Esophagus muscularis mucosa (tissue), 4 donors: ENCODE measurements at regions not wholly inside any gene's neighbourhood (a gene's known extent, or its start where the extent isn't known, plus 50 kb on each side); places are given as distances from the start of the nearest gene placed in this dataset.

Source experiments
- DNase-seq: peaks from one replicate; pipeline ENCODE4 v3.0.0-alpha.2; 2017; ENCODE audit errors: extremely low spot score
- H3K27ac ChIP-seq, 4 donors: fragments of 200-600 bp; sonication (generic); replicated peaks in 1 of 4; 1 replicate in 3 of 4; 2 replicates in 1 of 4; pipeline ENCODE4 v1.5.1; 2016 to 2019; ENCODE audit warnings: mild to moderate bottlenecking in 1 of 4
- H3K27me3 ChIP-seq, 4 donors: fragments of 200-600 bp; sonication (generic); one replicate each; pipeline versions ENCODE4 v1.5.1 to v1.6.0; 2016 to 2019
- H3K36me3 ChIP-seq, 4 donors: fragments of 200-600 bp; sonication (generic); one replicate each; pipeline ENCODE4 v1.5.1; 2016 to 2019
- H3K4me1 ChIP-seq, 4 donors: fragments of 200-600 bp; sonication (generic); one replicate each; pipeline ENCODE4 v1.5.1; 2016 to 2019
- H3K4me3 ChIP-seq, 4 donors: fragments of 200-600 bp; sonication (generic); 1 replicate in 2 of 4; 2 replicates in 2 of 4; pipeline ENCODE4 v1.5.1; 2016 to 2019; ENCODE audit warnings: mild to moderate bottlenecking in 4 of 4, moderate library complexity in 1 of 4
- H3K9me3 ChIP-seq, 4 donors: fragments of 200-600 bp; sonication (generic); 1 replicate in 3 of 4; 2 replicates in 1 of 4; pipeline ENCODE4 v1.5.1; 2016 to 2019
- EP300 ChIP-seq: sonication (generic); formaldehyde crosslinking; IDR thresholded peaks from one replicate; pipeline ENCODE4 v1.6.1; 2017; ENCODE audit warnings: antibody characterized with exemption
- POLR2A ChIP-seq: fragments of 450-650 bp; IDR thresholded peaks from one replicate; pipeline ENCODE4 v1.6.1; 2017; ENCODE audit warnings: antibody characterized with exemption, moderate library complexity, mild to moderate bottlenecking, low read depth
- POLR2AphosphoS5 ChIP-seq, 2 donors: sonication (generic); formaldehyde crosslinking; IDR thresholded peaks; one replicate each; pipeline ENCODE4 v1.6.1; 2017; ENCODE audit warnings: antibody characterized with exemption in 2 of 2
- WGBS: methylation state at CpG from one replicate; pipeline ENCODE4 v1.1.5; 2018; 5-methylcytosine and 5-hydroxymethylcytosine counted together
- intact Hi-C: fragments of 100-400 bp; cut with DNase I; formaldehyde crosslinking; loops from one replicate; pipeline ENCODE4 v1.15.1; 2023
- TF ChIP-seq, protein P1 (sequence below), 3 experiments: fragments of 200-600 bp in 2 of 3; fragments of 450-650 bp in 1 of 3; sonication (generic) in 2 of 3; IDR thresholded peaks; one replicate each; pipeline ENCODE4 v1.5.1; 2017 to 2019; ENCODE audit warnings: antibody characterized with exemption in 3 of 3, mild to moderate bottlenecking in 2 of 3, moderate library complexity in 1 of 3

DNA sequence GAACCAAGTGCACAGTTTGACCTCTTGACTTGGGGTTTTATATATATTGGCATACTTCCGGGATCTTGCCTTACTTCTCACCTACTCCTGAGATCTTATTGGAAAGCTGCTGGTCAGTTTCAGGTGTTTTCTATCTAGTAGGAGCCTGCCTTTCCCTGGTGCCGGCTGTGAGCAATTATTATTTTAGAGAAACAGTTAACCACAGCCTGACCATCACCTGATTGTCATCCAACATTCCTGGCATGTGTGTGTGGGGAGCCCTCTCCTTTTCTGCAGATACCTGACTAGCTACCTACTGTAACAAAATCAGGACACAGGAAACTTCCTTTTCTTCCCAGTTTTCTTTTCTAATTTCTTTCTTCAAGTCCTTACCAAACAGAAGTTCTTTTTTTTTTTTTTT, 220.4 kb downstream of the ATP23 start:
- TF ChIP-seq POLR2A (no peak), EP300 (no peak), POLR2AphosphoS5 (IDR thresholded peaks at IDR 0.05) (no peak)
- TF ChIP-seq, protein P1, sequence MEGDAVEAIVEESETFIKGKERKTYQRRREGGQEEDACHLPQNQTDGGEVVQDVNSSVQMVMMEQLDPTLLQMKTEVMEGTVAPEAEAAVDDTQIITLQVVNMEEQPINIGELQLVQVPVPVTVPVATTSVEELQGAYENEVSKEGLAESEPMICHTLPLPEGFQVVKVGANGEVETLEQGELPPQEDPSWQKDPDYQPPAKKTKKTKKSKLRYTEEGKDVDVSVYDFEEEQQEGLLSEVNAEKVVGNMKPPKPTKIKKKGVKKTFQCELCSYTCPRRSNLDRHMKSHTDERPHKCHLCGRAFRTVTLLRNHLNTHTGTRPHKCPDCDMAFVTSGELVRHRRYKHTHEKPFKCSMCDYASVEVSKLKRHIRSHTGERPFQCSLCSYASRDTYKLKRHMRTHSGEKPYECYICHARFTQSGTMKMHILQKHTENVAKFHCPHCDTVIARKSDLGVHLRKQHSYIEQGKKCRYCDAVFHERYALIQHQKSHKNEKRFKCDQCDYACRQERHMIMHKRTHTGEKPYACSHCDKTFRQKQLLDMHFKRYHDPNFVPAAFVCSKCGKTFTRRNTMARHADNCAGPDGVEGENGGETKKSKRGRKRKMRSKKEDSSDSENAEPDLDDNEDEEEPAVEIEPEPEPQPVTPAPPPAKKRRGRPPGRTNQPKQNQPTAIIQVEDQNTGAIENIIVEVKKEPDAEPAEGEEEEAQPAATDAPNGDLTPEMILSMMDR (IDR thresholded peaks at IDR 0.05): no peak
- Histone ChIP-seq H3K9me3 (no peaks in the 10 kb centered on the region), H3K27me3 (no peaks in the 10 kb centered on the region), H3K4me1 (peaks cover 0 to 8% (median 8%) of the 10 kb centered on the region in 4 donors), H3K27ac (no peak overlapping the region), H3K36me3 (no peaks in the 10 kb centered on the region), H3K4me3 (no peak overlapping the region)
- intact Hi-C loops: no loop called here
- DNase-seq: no peak
- WGBS: 74% methylated on average over 2 of the region's 2 CpGs

DNA sequence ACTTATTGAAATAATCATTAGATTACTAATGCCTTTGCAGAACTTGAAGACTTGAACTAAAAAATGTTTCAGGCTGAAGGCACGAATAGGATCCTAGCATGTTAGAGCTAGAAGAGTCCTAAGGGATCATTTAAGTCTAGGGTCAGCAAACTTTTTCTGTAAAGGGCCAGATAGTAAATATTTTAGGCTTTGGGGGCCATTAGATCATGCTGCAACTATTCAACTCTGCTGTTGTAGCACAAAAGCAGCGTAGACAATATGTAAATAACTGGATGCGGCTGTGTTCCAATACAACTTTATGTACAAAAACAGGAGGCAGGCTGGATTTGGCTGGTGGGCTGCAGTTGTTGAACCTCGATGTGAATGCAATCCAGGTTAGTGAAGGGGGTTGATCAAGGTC, 221.7 kb downstream of the ATP23 start:
- TF ChIP-seq POLR2A (no peak), EP300 (no peak)
- TF ChIP-seq, protein P1 (IDR thresholded peaks at IDR 0.05): no peak
- intact Hi-C loops: no loop called here

DNA sequence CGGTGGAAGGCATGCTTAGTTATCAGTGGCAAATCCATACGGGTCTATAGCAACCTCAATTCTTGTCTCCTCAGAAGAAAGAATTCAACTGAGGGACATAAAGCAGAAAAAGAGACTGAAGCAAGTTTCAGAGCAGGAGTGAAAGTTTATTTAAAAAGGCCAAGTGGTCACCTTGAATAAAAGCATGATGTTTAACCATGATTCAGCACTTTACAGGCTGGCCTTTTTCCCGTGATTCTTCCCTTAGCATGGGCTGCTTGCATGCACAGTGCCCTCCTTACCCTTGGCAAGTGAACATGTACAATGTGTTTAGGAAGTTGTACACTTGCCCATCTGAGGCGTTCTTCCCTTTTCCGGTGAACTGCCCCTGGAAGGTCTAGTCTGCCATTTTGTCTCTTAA, 225.3 kb downstream of the ATP23 start:
- Histone ChIP-seq H3K4me3 (no peak overlapping the region), H3K36me3 (no peaks in the 10 kb centered on the region), H3K4me1 (peaks cover 0 to 30% (median 21%) of the 10 kb centered on the region in 4 donors), H3K27ac (peak overlapping the region in 1 of 4 donors; percentile 19), H3K27me3 (no peaks in the 10 kb centered on the region), H3K9me3 (no peaks in the 10 kb centered on the region)
- intact Hi-C loops: no loop called here
- 51% methylated on average over 5 of the region's 5 CpGs for WGBS
- TF ChIP-seq, protein P1 (IDR thresholded peaks at IDR 0.05): no peak
- TF ChIP-seq POLR2A (no peak), POLR2AphosphoS5 (IDR thresholded peaks at IDR 0.05) (no peak), EP300 (no peak)
- DNase-seq: no peak

More for the DNA sequence above, 221.7 kb downstream of the ATP23 start:
- no peak for DNase-seq
- 72% methylated on average over 4 of the region's 4 CpGs for WGBS
- Histone ChIP-seq H3K9me3 (no peaks in the 10 kb centered on the region), H3K27me3 (no peaks in the 10 kb centered on the region), H3K36me3 (no peaks in the 10 kb centered on the region), H3K4me1 (peaks cover 0 to 13% (median 10%) of the 10 kb centered on the region in 4 donors), H3K27ac (no peak overlapping the region), H3K4me3 (no peak overlapping the region)

DNA sequence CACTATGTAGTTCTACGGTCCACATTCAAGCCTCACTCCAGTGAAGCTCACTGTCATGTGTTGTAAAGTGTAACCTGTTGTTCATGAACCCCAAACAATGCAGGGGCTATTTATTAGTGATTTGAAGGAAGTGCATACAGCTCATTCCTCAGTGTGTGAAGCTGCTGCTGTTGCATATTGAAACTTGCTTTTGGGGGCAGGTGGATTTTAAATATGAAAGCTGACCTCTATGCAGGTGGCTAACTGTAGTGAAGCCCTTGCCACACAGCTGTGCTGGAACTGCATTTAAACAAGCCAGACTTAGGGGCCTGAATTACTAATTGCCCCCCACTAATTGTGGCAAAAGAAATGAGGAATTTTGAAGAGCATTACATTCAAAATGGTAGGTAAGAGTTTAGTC, 226.3 kb downstream of the ATP23 start:
- Histone ChIP-seq H3K27me3 (no peaks in the 10 kb centered on the region), H3K27ac (no peak overlapping the region), H3K36me3 (no peaks in the 10 kb centered on the region), H3K4me3 (no peak overlapping the region), H3K9me3 (no peaks in the 10 kb centered on the region), H3K4me1 (peaks cover 0 to 39% (median 30%) of the 10 kb centered on the region in 4 donors)
- 0% methylated on average over 1 of the region's 1 CpG for WGBS
- TF ChIP-seq POLR2A (no peak), EP300 (no peak), POLR2AphosphoS5 (IDR thresholded peaks at IDR 0.05) (no peak)
- TF ChIP-seq, protein P1 (IDR thresholded peaks at IDR 0.05): no peak
- intact Hi-C loops: no loop called here
- DNase-seq: no peak

DNA sequence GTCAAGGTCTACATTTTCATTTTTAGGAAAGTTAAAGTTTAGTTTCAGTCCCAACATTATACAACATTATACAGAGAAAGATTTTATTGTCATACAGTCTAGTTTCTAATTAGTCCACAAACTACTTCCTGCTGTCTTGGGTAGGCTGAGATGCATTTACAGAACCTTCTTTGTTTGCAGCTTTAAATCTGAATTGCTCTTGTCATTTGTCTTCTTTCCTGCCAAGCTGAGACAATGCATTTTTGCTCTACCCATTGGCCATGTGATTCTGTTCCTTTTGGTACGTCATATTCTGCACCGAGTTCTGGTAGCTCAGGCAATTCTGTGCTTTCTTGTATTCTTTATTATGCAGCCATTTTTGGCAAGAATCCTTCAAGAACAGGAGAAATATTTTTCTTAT, 228.5 kb downstream of the ATP23 start:
- no peak overlapping the region for H3K4me3 ChIP-seq
- TF ChIP-seq, protein P1 (IDR thresholded peaks at IDR 0.05): no peak
- no peak for TF ChIP-seq POLR2A
- no peak for TF ChIP-seq POLR2AphosphoS5 (IDR thresholded peaks at IDR 0.05)
- TF ChIP-seq EP300: no peak
- no peak for DNase-seq
- 70% methylated on average over 2 of the region's 2 CpGs for WGBS
- intact Hi-C loops: loop anchor here (10.0 kb wide), 1 partner anchor 125 kb away; no protein-coding TSS in a partner anchor
- H3K36me3 ChIP-seq: no peaks in the 10 kb centered on the region
- no peaks in the 10 kb centered on the region for H3K9me3 ChIP-seq
- no peak overlapping the region for H3K27ac ChIP-seq
- H3K4me1 ChIP-seq: peaks cover 0 to 49% (median 39%) of the 10 kb centered on the region in 4 donors
- no peaks in the 10 kb centered on the region for H3K27me3 ChIP-seq
